ENCODE measurements at regions not wholly inside any gene's neighbourhood (a gene's known extent, or its start where the extent isn't known, plus 50 kb on each side); places are given as distances from the start of the nearest gene placed in this dataset.

DNA sequence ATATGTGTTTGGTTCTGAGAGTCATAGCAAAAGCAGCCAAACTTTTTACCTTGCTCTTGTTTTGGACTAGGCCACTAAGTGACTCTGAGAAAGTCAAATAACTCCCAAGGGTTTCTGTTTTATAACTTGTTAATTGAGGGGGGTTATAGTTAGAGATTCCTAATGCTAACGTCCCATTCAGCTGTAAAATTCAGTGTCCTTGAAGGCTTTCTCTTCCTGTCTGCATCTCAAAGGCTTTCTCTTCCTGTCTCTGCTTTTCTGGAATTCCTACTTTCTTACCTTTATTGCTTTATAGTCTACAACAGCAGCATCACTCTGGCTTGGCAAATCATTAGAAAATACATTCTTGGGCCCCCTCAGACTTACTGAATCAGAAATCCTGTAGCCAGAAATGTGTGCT lies 479.5 kb upstream of the SEMA6A start:
- FAIRE-seq = no peak
- DNase-seq (ENCODE audit: insufficient read length, low spot score) = no peak
- TF ChIP-seq TAF1 (IDR thresholded peaks at IDR 0.05; ENCODE audit: low read depth, low read length) (no peak), PAX5 (IDR thresholded peaks at IDR 0.05; ENCODE audit: insufficient read depth, low read length, severe bottlenecking) (no peak)

DNA sequence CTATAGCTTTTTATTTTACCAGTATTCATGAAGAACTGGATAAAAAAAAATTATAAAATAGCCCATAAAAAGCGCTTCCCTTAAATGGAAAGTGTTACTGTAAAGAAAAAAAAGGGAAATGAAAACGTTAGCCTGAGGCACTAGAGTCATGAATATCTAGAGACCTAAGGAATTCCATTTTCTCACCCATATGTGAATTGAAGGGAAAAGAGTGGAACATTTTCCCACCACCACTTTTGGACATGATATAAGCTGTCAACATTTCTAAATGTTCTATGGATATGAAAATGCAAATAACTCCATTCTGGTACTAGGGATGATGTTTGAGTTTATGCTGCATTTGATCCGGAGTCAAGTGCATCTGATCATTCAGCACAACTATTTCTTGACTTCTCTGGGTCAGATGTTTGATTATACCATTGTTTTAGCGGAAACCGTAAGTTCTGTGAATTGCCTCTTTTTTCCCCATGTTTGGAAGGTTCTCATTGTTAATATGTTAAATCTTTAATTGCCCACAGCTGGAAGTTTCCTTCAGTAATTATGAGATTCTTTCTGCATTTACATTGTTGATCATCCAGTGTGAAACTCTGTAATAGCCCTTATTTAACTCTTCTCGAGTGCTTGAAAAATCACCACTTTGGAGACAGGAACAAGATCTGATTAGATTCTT lies 467.4 kb upstream of the SEMA6A start:
- no peak for FAIRE-seq

DNA sequence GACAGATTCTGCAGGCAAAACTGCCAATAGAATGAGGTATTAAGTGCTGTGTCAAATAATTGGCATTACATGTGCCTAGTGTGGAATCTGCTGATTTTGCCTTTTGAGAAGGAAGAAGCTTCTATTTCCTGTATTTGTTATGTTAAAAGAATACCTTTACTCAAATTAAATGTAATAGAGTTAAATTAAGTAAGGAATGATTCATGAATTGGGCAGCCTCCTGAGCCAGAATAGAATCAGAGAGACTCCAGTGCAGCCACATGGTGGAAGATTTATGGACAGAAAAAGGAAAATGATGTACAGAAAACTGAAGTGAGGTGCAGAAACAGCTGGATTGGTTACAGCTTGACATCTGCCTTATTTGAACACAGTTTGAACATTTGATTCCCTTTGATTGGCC lies 464.4 kb upstream of the SEMA6A start:
- DNase-seq (ENCODE audit: insufficient read length, low spot score) (no peak), FAIRE-seq (no peak)
- no peak for TF ChIP-seq SPI1 (IDR thresholded peaks at IDR 0.05; ENCODE audit: low read depth, low read length)
- no peak for TF ChIP-seq POLR2AphosphoS5 (IDR thresholded peaks at IDR 0.05; ENCODE audit: low read depth, low read length)
- TF ChIP-seq PAX5 (IDR thresholded peaks at IDR 0.05; ENCODE audit: insufficient read depth, low read length, severe bottlenecking) = no peak
- TF ChIP-seq POLR2A (IDR thresholded peaks at IDR 0.05; ENCODE audit: low read depth, low read length) = no peak
- TF ChIP-seq TAF1 (IDR thresholded peaks at IDR 0.05; ENCODE audit: low read depth, low read length) = no peak
- no peak for TF ChIP-seq POU2F2 (IDR thresholded peaks at IDR 0.05; ENCODE audit: low read depth, low read length)

More for the DNA sequence above, 467.4 kb upstream of the SEMA6A start:
- DNase-seq (ENCODE audit: insufficient read length, low spot score) = no peak
- TF ChIP-seq POU2F2 (IDR thresholded peaks at IDR 0.05; ENCODE audit: low read depth, low read length) (no peak), TAF1 (IDR thresholded peaks at IDR 0.05; ENCODE audit: low read depth, low read length) (no peak), POLR2AphosphoS5 (IDR thresholded peaks at IDR 0.05; ENCODE audit: low read depth, low read length) (no peak), PAX5 (IDR thresholded peaks at IDR 0.05; ENCODE audit: insufficient read depth, low read length, severe bottlenecking) (no peak), POLR2A (IDR thresholded peaks at IDR 0.05; ENCODE audit: low read depth, low read length) (no peak), SPI1 (IDR thresholded peaks at IDR 0.05; ENCODE audit: low read depth, low read length) (no peak)

DNA sequence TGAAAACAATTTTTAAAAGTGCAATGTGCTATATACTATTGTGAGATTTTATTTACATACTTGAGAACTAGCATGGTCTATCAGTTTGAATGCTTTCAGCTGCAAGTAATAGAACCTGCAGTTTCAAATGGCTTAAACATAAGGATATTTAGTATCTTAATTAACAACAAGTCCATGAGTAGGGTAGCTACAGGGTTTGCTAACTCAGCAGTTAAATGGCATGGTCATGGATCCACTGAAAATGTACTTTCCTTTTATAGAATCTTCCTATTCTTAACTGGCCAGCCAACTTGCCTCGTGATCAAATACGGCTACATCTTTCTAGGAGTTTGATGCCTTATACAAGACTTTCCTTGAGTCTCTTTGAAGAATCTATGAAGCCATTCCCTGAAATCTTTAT lies 452.8 kb upstream of the SEMA6A start:
- no peak for DNase-seq (ENCODE audit: insufficient read length, low spot score)
- FAIRE-seq = no peak
- TF ChIP-seq POLR2AphosphoS5 (IDR thresholded peaks at IDR 0.05; ENCODE audit: low read depth, low read length) (no peak), PAX5 (IDR thresholded peaks at IDR 0.05; ENCODE audit: insufficient read depth, low read length, severe bottlenecking) (no peak), POLR2A (IDR thresholded peaks at IDR 0.05; ENCODE audit: low read depth, low read length) (no peak), POU2F2 (IDR thresholded peaks at IDR 0.05; ENCODE audit: low read depth, low read length) (no peak), TAF1 (IDR thresholded peaks at IDR 0.05; ENCODE audit: low read depth, low read length) (no peak), SPI1 (IDR thresholded peaks at IDR 0.05; ENCODE audit: low read depth, low read length) (no peak)

DNA sequence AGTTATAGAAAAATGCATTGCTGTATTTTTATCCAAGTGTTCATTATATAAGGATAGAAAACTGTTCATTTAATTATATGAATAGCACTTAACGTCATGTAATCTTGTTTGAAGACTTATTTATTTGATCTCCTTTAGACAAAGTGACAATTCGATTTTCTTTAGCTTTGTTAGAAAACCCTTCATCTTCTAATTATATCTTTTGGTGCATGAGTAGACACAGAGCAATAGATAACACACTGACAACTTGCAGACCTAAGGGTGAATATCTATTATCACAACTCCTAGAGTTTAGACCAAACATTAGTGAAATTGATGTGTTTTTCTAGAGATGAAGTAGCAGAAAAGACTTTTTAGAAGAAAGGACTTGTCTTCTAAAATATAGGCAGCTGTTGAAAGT lies 446.4 kb upstream of the SEMA6A start:
- DNase-seq (ENCODE audit: insufficient read length, low spot score) (no peak), FAIRE-seq (no peak)
- TF ChIP-seq SPI1 (IDR thresholded peaks at IDR 0.05; ENCODE audit: low read depth, low read length) (no peak), PAX5 (IDR thresholded peaks at IDR 0.05; ENCODE audit: insufficient read depth, low read length, severe bottlenecking) (no peak), POLR2A (IDR thresholded peaks at IDR 0.05; ENCODE audit: low read depth, low read length) (no peak)

DNA sequence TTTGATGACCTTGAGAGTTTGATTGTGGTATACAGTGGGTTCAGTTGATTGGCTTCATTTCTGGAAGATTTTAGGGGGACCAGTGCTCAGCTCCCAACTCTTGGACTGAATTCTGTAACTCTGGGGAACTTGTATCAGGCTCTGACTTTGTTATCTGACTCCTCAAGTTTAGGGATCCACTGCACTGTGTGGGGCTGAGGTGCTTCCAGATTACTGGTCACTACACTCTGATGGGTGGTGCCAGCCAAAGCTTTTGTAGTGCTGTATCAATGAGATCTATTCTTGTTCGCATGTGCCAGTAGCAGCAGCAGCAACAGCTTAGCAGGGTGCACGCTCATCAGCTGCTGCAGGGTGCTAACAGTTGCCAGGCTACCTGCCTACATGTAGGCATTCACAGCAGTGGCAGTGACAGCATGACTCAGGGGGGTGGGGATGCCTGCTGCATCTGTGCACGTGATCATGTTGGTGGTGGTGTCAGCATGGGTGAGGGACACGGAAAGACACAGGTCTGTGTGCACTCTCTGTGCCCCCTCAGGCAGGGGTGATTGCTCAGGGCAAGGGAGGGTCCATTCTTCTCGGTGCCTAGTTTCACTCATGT lies 438.8 kb upstream of the SEMA6A start:
- TF ChIP-seq PAX5 (IDR thresholded peaks at IDR 0.05; ENCODE audit: insufficient read depth, low read length, severe bottlenecking) (no peak), TAF1 (IDR thresholded peaks at IDR 0.05; ENCODE audit: low read depth, low read length) (no peak), SPI1 (IDR thresholded peaks at IDR 0.05; ENCODE audit: low read depth, low read length) (no peak), POLR2A (IDR thresholded peaks at IDR 0.05; ENCODE audit: low read depth, low read length) (no peak), POLR2AphosphoS5 (IDR thresholded peaks at IDR 0.05; ENCODE audit: low read depth, low read length) (no peak), POU2F2 (IDR thresholded peaks at IDR 0.05; ENCODE audit: low read depth, low read length) (no peak)
- no peak for FAIRE-seq

DNA sequence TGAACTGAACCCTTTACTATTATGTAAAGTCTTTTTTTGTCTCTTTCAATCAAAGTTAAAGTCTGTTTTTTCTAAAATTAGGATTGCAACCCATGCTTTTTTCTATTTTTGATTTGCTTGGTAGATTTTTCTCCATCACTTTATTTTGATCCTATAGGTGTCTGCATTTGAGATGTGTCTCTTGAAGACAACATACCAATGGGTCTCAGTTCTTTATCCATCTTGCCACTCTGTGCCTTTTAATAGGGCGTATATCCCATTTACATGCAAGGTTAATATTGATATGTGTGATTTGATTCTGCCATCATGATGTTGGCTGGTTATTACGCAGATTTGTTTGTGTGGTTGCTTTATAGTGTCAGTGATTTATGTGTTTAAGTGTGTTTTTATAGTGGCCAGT lies 436.0 kb upstream of the SEMA6A start:
- DNase-seq (ENCODE audit: insufficient read length, low spot score) = no peak
- FAIRE-seq = no peak
- TF ChIP-seq POLR2AphosphoS5 (IDR thresholded peaks at IDR 0.05; ENCODE audit: low read depth, low read length) (no peak), POU2F2 (IDR thresholded peaks at IDR 0.05; ENCODE audit: low read depth, low read length) (no peak), POLR2A (IDR thresholded peaks at IDR 0.05; ENCODE audit: low read depth, low read length) (no peak), PAX5 (IDR thresholded peaks at IDR 0.05; ENCODE audit: insufficient read depth, low read length, severe bottlenecking) (no peak), TAF1 (IDR thresholded peaks at IDR 0.05; ENCODE audit: low read depth, low read length) (no peak), SPI1 (IDR thresholded peaks at IDR 0.05; ENCODE audit: low read depth, low read length) (no peak)

More for the DNA sequence above, 438.8 kb upstream of the SEMA6A start:
- no peak for DNase-seq (ENCODE audit: insufficient read length, low spot score)

DNA sequence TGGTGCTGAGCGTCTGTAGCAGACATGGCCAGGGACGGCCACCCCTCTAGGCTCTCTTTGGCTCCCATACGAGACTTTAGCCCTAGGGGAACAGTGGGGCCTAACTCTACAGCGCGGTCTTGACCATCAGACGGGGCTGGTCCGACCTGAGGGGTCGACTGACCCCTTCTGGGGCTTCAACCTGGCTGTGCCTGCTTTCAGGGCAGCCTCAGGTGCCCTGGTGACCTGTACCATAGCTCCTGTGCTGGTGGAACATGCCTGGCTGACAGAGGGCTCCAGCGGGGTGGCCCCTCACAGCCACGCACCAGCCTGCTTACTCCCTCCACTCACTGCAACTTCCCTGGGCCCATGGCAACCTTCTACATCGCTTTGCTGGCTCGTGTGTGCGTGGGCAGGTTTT lies 423.4 kb upstream of the SEMA6A start:
- FAIRE-seq = no peak
- DNase-seq (ENCODE audit: insufficient read length, low spot score) = no peak
- no peak for TF ChIP-seq PAX5 (IDR thresholded peaks at IDR 0.05; ENCODE audit: insufficient read depth, low read length, severe bottlenecking)
- no peak for TF ChIP-seq POLR2A (IDR thresholded peaks at IDR 0.05; ENCODE audit: low read depth, low read length)
- TF ChIP-seq POLR2AphosphoS5 (IDR thresholded peaks at IDR 0.05; ENCODE audit: low read depth, low read length) = no peak
- TF ChIP-seq TAF1 (IDR thresholded peaks at IDR 0.05; ENCODE audit: low read depth, low read length) = no peak
- TF ChIP-seq SPI1 (IDR thresholded peaks at IDR 0.05; ENCODE audit: low read depth, low read length) = no peak
- TF ChIP-seq POU2F2 (IDR thresholded peaks at IDR 0.05; ENCODE audit: low read depth, low read length) = no peak

DNA sequence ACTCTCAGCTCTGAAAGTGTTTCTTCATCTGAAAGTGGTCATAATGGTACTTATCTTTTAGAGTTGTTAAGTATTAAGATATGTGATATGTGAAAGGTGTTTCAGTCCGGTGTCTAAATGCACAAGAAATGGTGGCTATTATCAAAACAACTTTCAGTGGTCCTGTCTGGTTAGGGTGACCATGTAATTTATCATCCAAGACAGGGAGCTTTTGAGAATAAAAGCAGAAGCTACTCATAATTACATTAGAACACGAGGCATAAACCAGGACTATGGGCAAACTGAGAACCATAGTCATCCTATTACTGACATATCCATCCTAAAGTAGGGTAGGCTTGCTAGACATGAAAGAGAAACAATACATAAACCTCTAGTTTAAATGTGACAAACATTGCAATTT lies 418.1 kb upstream of the SEMA6A start:
- TF ChIP-seq POLR2A (IDR thresholded peaks at IDR 0.05; ENCODE audit: low read depth, low read length) = no peak
- TF ChIP-seq POU2F2 (IDR thresholded peaks at IDR 0.05; ENCODE audit: low read depth, low read length) = no peak
- DNase-seq (ENCODE audit: insufficient read length, low spot score) = no peak
- no peak for FAIRE-seq

DNA sequence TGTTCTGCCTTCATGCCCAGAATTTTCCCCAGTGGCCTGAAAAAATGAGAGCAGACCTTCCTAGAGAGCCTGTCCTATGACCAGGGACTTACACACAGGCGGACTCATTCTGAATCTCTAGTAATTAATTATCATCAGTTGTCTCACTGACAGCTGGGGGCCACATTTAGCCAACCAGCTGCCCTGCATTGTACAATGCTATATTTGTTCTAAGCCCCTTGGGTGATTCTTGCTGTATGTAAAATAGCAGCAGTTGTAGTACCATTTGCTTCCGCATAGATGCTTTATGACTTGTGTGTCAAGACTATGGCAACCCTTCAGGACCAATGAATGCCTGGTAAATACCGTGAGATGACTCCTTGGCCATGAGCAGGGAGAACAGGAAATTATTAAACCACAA lies 415.4 kb upstream of the SEMA6A start:
- FAIRE-seq = no peak
- no peak for TF ChIP-seq PAX5 (IDR thresholded peaks at IDR 0.05; ENCODE audit: insufficient read depth, low read length, severe bottlenecking)
- no peak for TF ChIP-seq POU2F2 (IDR thresholded peaks at IDR 0.05; ENCODE audit: low read depth, low read length)
- no peak for TF ChIP-seq TAF1 (IDR thresholded peaks at IDR 0.05; ENCODE audit: low read depth, low read length)
- no peak for DNase-seq (ENCODE audit: insufficient read length, low spot score)
